ENCODE measurements at regions not wholly inside any gene's neighbourhood (a gene's known extent, or its start where the extent isn't known, plus 50 kb on each side); places are given as distances from the start of the nearest gene placed in this dataset.
"Not testable (repeated sequence)": the region's sequence is repeated elsewhere in the genome, so short reads cannot be mapped to it uniquely, and the experiment has no call there.

- H3K4me3 ChIP-seq (replicated peaks; ENCODE audit: low read depth, low read length), result no peak overlapping the region
- TF ChIP-seq CTCF (IDR thresholded peaks at IDR 0.05; ENCODE audit: insufficient read depth, low read length, poor library complexity, severe bottlenecking), result no peak
- H3K36me3 ChIP-seq (ENCODE audit: control insufficient read depth, insufficient read depth, low read length), result no peaks in the 10 kb centered on the region
- H3K27me3 ChIP-seq (replicated peaks; ENCODE audit: control insufficient read depth, insufficient read depth, low read length), result no peaks in the 10 kb centered on the region
- DNase-seq (ENCODE audit: extremely low read depth, insufficient read length), result no peak
Observed at GRCh38 chr15:81924729-81925128, 121.1 kb downstream of the MEX3B start.

GRCh38 chr15:81923561-81924350 is 122.1 kb downstream of the MEX3B start:
- TF ChIP-seq CTCF (IDR thresholded peaks at IDR 0.05; ENCODE audit: insufficient read depth, low read length, poor library complexity, severe bottlenecking), result no peak
- Histone ChIP-seq H3K27me3 (replicated peaks; ENCODE audit: control insufficient read depth, insufficient read depth, low read length) (no peaks in the 10 kb centered on the region), H3K36me3 (ENCODE audit: control insufficient read depth, insufficient read depth, low read length) (no peaks in the 10 kb centered on the region), H3K4me3 (replicated peaks; ENCODE audit: low read depth, low read length) (no peak overlapping the region)
- DNase-seq (ENCODE audit: extremely low read depth, insufficient read length), result no peak

GRCh38 chr15:81922143-81922542 is 123.7 kb downstream of the MEX3B start:
- no peak for TF ChIP-seq CTCF (IDR thresholded peaks at IDR 0.05; ENCODE audit: insufficient read depth, low read length, poor library complexity, severe bottlenecking)
- H3K4me3 ChIP-seq (replicated peaks; ENCODE audit: low read depth, low read length), result no peak overlapping the region
- H3K36me3 ChIP-seq (ENCODE audit: control insufficient read depth, insufficient read depth, low read length), result no peaks in the 10 kb centered on the region
- DNase-seq (ENCODE audit: extremely low read depth, insufficient read length), result no peak
- no peaks in the 10 kb centered on the region for H3K27me3 ChIP-seq (replicated peaks; ENCODE audit: control insufficient read depth, insufficient read depth, low read length)

GRCh38 chr15:81921163-81921562 is 124.7 kb downstream of the MEX3B start:
- Histone ChIP-seq H3K4me3 (replicated peaks; ENCODE audit: low read depth, low read length) (no peak overlapping the region), H3K36me3 (ENCODE audit: control insufficient read depth, insufficient read depth, low read length) (no peaks in the 10 kb centered on the region), H3K27me3 (replicated peaks; ENCODE audit: control insufficient read depth, insufficient read depth, low read length) (no peaks in the 10 kb centered on the region)
- DNase-seq (ENCODE audit: extremely low read depth, insufficient read length), result no peak
- TF ChIP-seq CTCF (IDR thresholded peaks at IDR 0.05; ENCODE audit: insufficient read depth, low read length, poor library complexity, severe bottlenecking), result no peak

GRCh38 chr15:81918767-81919166 is 127.1 kb downstream of the MEX3B start:
- H3K4me3 ChIP-seq (replicated peaks; ENCODE audit: low read depth, low read length); DNase-seq (ENCODE audit: extremely low read depth, insufficient read length); H3K36me3 ChIP-seq (ENCODE audit: control insufficient read depth, insufficient read depth, low read length); H3K27me3 ChIP-seq (replicated peaks; ENCODE audit: control insufficient read depth, insufficient read depth, low read length): not testable (repeated sequence)

GRCh38 chr15:81916451-81916850 is 129.4 kb downstream of the MEX3B start:
- H3K4me3 ChIP-seq (replicated peaks; ENCODE audit: low read depth, low read length), result no peak overlapping the region
- no peaks in the 10 kb centered on the region for H3K36me3 ChIP-seq (ENCODE audit: control insufficient read depth, insufficient read depth, low read length)
- H3K27me3 ChIP-seq (replicated peaks; ENCODE audit: control insufficient read depth, insufficient read depth, low read length), result no peaks in the 10 kb centered on the region; the same call in 1 of the 2 replicates
- no peak for TF ChIP-seq CTCF (IDR thresholded peaks at IDR 0.05; ENCODE audit: insufficient read depth, low read length, poor library complexity, severe bottlenecking)
- DNase-seq (ENCODE audit: extremely low read depth, insufficient read length), result no peak

Data from GM06990 (cell line).